ENCODE measurements at regions not wholly inside any gene's neighbourhood (a gene's known extent, or its start where the extent isn't known, plus 50 kb on each side); places are given as distances from the start of the nearest gene placed in this dataset.

DNA sequence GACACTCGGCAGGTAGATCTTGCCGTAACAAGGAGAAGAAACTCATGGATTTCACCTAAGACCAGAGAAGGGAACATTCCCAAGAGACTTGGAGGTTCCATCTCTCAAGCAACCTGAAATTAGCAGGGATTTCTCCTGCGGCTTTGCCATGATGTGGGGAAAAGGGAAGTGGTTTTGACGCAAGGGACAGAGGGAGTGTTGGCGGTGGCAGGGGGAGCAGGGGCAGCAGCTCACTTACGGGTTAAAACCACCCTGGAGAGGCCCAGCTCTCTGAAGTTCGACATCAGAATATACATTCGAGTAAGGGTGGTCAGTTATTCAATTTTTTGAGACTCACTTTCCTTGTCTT is 76.1 kb upstream of the POMP start:
- H3K4me3 ChIP-seq (ENCODE audit: low read depth, low read length) = no peak overlapping the region
- no peak for TF ChIP-seq CTCF (IDR thresholded peaks at IDR 0.05; ENCODE audit: low read depth, low read length)

- TF ChIP-seq CTCF (IDR thresholded peaks at IDR 0.05; ENCODE audit: low read depth, low read length) = no peak
- H3K4me3 ChIP-seq (ENCODE audit: low read depth, low read length) = no peak overlapping the region
Measured at GRCh38 chr13:28582225-28582891, 76.6 kb upstream of the POMP start.

GRCh38 chr13:28581451-28581850 is 77.5 kb upstream of the POMP start:
- TF ChIP-seq CTCF (IDR thresholded peaks at IDR 0.05; ENCODE audit: low read depth, low read length) = no peak
- H3K4me3 ChIP-seq (ENCODE audit: low read depth, low read length) = no peak overlapping the region

DNA sequence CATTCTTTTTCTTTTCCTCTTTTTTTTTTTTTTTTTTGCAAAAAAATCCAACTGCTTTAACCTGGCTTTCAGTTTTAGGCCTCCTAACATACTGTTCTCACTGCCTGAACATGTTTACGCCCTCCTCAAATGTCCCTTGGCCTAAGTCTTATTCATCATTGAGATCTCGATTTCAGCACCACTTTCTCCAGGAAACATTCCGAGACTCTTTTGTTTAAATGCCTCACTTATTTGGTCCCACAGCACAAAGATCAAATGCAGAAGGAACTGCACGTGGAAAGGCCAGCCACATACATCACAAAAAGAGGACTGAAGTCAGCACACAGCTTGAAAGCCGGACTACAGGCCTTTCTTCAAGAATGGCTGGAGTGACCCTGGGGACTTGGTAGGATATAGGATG is 79.2 kb upstream of the POMP start:
- H3K4me3 ChIP-seq (ENCODE audit: low read depth, low read length) = no peak overlapping the region
- no peak for TF ChIP-seq CTCF (IDR thresholded peaks at IDR 0.05; ENCODE audit: low read depth, low read length)

DNA sequence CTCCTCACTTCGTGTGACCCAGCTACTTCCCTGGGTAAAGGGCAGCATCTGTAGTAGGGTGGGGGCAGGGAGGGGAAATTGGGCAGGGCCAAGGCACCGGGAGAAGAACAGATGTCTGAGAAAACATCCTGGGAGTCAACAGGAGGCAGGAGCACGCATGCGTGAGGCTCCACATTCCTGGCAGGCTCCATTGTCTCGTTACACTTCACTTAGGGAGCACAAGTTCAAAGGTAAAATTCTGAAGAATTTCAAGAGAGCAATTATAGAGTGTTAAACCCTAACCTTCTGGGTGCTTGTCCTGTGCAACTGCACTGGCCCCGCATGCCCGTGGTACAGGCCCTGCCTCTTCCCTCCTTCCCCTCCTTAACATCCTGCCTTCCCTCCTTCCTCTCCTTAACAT is 79.6 kb upstream of the POMP start:
- TF ChIP-seq CTCF (IDR thresholded peaks at IDR 0.05; ENCODE audit: low read depth, low read length) = no peak
- H3K4me3 ChIP-seq (ENCODE audit: low read depth, low read length) = no peak overlapping the region

DNA sequence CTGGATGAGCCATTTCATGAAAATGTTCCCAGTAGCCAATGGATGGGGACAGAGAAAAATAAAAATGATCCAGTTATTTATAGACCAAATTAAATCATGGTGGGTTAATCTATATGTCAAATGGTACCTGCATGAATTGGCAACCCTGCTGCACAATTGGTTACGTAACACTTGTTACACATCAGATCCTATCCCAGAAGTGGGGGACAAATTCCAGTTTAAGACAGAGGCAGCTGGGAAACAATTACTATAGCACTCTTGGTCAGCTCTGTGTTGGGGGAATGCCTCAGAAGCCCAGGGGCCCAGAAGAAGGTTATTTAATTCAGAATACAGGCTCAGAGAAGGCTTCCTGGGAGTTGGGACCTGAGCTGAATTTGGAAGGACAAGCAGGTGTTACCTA is 81.1 kb upstream of the FLT1 start:
- TF ChIP-seq CTCF (IDR thresholded peaks at IDR 0.05; ENCODE audit: low read depth, low read length) = no peak
- H3K4me3 ChIP-seq (ENCODE audit: low read depth, low read length) = no peak overlapping the region

- no peak for TF ChIP-seq CTCF (IDR thresholded peaks at IDR 0.05; ENCODE audit: low read depth, low read length)
- H3K4me3 ChIP-seq (ENCODE audit: low read depth, low read length) = no peak overlapping the region
Measured at GRCh38 chr13:28575200-28575599, 80.3 kb upstream of the FLT1 start.

Data from WI38 (cell line).